Right forelimb (tissue), 1 donor: ENCODE measurements at regions not wholly inside any gene's neighbourhood (a gene's known extent, or its start where the extent isn't known, plus 50 kb on each side); places are given as distances from the start of the nearest gene placed in this dataset.

Experiments
- DNase-seq: peaks from one replicate; pipeline ENCODE4 v3.0.0-alpha.2; 2018

GRCh38 chr3:102757950-102758349 lies 323.1 kb downstream of the ZPLD1 start:
- DNase-seq, result no peak

GRCh38 chr3:102761766-102762165 lies 327.0 kb downstream of the ZPLD1 start:
- DNase-seq, result no peak

DNA sequence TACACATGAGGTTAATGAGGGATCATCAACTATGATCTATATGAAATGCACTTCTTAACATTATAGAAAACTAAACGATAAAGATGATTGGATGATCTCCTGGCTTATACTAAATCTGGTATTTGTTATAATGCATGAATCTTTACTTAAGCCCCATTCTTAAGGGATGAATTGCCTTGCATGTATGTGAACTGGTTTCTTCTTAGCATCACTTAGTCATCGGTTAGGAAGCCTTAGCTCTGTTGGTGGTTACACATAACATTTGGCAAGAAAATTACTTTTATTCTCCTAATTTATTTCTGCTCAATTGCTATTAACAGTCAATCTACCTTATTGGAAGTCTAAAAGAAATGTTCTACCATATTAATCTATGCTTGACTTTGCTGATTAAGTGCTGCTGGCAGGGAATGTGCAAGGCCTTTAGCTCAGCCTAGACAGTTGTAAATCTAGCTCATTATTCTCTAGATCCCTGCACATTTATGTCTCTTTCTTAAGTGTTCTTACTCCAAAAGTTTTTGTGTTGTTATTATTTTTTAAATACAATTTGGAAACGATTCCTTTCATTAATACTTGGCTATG lies 356.0 kb downstream of the ZPLD1 start:
- no peak for DNase-seq

DNA sequence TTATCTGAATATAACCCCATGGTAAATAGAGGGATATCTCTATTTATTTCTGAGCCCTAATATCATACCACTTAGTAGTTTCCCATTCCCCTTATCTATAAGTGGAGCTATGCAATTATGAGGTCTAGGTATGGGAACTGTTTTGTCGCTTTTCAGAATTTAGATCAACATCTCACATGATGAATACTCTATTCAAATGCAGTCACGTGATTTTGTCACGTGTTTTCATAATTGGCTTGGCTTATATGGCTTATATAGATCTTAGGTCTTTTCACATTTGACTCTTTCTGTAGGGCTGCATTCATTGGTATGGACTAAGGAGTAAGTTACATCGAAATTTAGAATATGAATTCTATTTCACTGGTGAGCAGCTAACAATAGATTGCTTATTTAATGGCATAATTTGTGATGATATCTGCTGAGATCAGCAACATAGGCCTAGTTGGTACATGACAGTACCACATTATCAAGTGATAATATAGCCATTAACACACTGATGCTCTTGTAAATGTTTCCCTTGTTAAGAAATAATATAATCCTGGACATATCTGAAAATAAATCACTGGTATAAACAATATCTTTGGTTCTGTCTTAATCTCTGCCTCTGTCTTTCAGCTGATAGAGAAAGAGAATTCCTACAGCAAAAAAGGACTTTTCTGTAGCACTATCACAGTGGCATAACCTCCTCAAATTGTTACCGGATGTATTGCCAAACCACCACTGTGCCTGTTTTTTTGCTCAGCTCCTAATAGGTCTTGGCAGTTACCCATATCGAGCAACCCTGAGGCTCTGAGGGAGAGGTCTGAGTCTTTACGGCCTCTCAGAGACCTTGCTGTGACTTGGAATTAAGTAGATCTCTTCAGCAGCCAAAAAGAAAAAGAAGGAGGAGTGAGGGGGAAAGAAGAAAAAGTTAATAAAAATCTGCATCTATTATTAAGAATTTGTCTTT lies 357.1 kb downstream of the ZPLD1 start:
- no peak for DNase-seq

DNA sequence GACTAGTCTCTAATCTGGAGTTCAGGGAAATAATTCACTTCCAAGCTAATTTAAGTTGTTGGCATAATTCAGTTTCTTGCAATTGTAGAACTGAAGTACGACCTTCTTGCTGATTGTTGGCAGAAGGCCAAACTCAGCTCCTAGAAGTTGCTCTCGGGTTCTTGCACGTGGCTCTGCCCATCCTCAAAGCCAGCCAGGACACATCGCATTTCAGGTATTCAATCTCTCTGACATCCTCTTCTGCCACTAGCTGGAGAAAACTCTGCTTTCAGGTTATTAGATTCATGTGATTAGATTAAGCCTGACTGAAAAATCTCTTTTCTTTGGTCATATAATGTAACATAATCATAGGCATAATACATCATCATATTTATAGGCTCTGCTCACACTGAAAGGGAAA lies 362.0 kb downstream of the ZPLD1 start:
- no peak for DNase-seq

DNA sequence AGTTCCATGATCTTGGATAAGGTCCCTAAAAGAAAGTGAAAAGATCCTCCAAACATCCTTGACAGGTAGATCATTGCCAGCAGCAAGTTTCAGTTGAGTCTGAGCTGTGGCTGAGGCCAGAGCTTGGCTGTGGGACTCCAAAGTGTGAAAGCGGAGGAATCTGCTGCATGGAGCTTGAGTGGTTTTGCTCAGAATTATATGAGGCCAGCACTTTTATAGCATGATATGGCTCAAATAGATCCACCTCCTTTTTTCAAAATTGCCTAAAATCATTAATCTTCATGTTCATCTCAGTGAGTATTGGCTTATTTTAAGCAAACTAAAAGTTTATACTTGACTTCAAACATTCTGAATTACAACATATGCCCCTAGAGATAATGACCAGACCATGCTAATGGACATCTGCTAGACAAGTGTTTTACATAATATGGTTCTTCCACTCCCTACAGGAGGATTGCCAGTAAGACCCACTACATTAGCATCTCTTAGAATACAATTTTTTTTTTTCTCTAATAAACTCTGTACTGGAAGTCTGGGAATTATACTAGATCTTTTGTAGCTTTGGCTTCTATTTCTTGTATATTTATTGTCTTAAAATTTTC lies 368.1 kb downstream of the ZPLD1 start:
- DNase-seq, result no peak

DNA sequence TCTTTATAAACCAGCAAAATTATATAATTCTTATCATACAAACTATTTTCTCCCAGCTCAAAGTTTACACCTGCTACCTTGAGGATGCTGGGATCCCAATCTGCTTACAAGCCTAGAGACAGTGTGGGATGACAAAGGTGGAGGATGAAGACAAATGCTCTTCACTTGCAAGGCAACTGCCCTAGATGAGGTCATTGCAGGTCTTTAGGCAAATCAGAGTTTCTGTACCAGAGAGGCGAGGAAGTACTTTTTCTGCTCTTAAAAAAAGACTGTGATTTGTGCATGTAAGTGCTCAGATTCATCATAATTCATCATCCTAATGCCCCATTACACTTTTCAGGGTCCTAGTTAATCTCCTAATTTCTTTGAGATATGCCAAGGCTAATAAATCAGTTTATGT lies 376.1 kb downstream of the ZPLD1 start:
- DNase-seq, result no peak

DNA sequence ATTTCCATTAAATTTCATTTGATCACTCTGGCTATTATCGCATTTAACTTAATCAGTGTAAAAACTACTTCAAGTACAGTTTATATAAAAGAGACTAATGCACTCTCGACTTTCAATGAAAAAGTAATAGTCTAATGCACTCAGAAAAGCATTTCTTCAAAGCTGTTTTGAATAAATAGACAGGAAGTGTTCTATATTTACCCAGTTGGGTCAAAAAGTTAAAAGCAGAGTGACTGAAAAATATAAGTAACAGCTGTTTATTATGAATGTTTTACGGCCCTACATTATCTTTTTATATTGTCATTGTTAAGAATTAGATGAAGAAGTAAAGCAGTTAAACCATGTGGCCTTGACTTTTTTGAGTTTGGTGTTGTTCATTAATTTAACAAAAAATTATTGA lies 391.8 kb downstream of the ZPLD1 start:
- no peak for DNase-seq

- DNase-seq, result no peak
Measured at GRCh38 chr3:102827386-102827785, 392.6 kb downstream of the ZPLD1 start.

DNA sequence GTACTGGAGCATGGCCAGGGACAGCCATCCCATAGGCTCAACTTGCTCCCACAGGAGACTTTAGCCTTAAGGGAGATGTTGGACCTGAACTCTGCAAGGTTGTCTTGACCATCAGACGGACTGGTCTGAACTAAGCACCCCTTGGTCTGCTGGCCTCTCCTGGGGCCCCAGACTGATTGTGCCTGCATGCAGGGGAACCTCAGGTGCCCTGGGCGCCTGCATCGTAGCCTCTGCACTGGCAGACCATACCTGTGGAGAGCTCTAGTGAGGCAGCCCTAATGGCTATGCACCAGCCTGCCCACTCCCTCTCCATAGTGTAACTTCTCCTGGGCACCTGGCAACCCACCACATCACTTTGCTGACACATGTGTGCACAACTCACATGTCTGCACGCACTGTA lies 395.6 kb downstream of the ZPLD1 start:
- no peak for DNase-seq

DNA sequence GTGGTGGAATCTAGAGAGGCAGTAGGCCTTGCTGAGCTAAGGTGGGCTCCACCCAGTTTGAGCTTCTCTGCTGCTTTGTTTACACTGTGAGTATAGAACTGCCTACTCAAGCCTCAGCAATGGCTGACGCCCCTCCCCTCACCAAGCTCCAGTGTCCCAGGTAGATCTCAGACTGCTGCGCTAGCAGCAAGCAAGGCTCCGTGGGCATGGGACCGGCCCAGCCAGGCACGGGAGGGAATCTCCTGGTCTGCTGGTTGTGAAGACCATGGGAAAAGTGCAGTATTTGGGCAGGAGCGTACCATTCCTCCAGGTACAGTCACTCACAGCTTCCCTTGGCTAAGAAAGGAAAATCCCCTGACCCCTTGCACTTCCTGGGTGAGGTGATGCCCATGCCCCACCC lies 407.1 kb downstream of the ZPLD1 start:
- DNase-seq, result no peak

- DNase-seq, result no peak
Measured at GRCh38 chr3:102866845-102867244, 432.0 kb downstream of the ZPLD1 start.

DNA sequence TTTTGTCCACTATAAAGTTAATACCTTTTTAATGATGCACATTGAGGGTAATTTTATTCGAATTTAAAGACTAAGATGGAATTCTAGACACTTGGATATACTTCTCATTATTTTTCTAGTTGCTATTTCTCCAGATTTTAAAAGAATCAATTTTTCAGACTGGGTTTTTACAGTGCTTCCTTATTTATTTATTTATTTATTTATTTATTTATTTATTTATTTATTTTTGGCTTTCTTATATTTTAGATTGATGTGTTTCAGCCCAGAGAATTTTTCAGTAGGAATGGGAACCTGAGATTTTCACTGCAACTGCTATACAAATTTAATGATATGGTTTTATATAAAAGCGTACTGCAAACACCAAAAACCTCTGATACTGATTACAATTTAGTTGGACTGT lies 448.7 kb downstream of the ZPLD1 start:
- DNase-seq, result no peak

DNA sequence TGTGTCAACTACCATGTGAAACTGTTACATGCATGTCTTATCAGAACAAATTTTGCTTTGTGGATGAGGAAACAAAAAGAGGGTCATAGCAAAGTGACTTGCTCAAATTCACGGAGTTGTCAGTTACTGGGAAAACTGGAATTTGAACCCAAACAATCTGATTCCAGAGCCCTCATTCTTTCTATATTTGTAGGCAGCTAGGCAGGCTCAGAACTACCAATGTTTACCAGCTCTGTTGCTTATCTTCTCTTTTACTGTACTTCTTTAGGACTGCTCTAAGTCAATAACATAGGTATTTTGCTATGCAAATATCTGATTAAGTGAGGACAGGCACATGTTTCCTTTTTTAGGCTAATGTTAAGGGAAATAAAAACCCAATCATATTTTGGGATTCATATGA lies 450.5 kb downstream of the ZPLD1 start:
- no peak for DNase-seq

- no peak for DNase-seq
Measured at GRCh38 chr3:102887431-102887830, 452.6 kb downstream of the ZPLD1 start.

GRCh38 chr3:102896851-102897621 lies 462.2 kb downstream of the ZPLD1 start:
- no peak for DNase-seq

GRCh38 chr3:102904629-102905028 lies 469.8 kb downstream of the ZPLD1 start:
- DNase-seq, result no peak

GRCh38 chr3:102905811-102906210 lies 471.0 kb downstream of the ZPLD1 start:
- no peak for DNase-seq

DNA sequence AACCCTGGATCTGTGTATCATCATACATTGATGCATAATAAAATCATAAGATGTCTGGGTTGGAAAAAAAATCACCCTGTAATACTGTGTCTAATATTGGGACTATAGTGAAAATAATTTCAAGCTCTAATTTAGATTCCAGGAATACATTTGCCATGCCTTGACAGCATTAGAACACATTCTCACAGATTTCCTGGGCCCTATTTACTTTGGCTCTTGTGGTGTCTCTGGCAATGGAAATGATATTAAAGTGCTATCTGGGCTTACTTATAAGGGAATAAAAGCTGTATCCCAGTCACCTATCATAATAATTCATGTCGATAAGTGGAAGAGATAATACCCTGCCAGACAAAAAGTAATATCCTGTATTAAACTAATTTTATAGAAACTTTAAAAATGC lies 472.0 kb downstream of the ZPLD1 start:
- no peak for DNase-seq

GRCh38 chr3:102909904-102910303 lies 475.1 kb downstream of the ZPLD1 start:
- DNase-seq, result no peak

DNA sequence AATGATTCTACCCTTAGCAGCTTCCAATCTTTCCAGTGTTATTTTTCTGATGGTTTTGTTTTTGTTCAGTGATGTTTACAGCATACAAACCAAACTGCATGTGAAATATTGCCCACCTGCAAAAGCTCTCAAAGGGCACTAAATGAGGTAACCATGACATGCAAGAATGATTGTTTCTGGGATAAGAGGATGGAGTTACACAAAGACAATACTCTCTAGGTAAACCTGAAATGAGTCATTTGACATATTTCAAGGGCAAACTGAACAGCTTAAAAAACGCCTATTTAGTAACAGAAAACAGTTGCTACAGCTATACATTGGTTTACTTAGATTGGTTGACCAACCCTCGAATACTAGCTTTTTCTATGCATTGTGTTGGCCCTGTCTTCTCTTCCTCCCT lies 481.7 kb downstream of the ZPLD1 start:
- no peak for DNase-seq

- no peak for DNase-seq
Measured at GRCh38 chr3:102926618-102927017, 491.8 kb downstream of the ZPLD1 start.

DNA sequence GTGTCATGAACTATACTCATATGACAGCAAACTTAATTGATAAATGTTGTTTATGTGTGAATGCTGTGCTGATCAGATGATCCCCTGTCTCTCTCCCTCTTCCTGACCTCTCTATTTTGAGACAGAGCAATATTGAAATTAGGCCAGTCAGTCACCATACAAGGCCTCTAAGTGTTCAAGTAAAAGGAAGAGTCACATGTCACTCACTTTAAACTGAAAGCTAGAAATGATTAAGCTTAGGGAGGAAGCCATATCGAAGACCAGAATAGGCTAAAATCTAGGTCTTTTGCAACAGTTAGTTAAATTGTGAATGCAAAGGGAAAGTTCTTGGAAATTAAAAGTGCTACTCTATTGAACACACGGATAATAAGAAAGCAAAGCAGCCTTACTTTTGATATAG lies 498.6 kb downstream of the ZPLD1 start:
- DNase-seq, result no peak
